OCI-LY7 (cell line): ENCODE measurements at regions not wholly inside any gene's neighbourhood (a gene's known extent, or its start where the extent isn't known, plus 50 kb on each side); places are given as distances from the start of the nearest gene placed in this dataset.

Source experiments
- EZH2phosphoT487 ChIP-seq: fragments of 200-600 bp; sonication (generic); IDR thresholded peaks from 2 replicates; pipeline ENCODE4 v1.6.1; 2018; ENCODE audit warnings: low read depth, borderline replicate concordance, mild to moderate bottlenecking, mixed run types, antibody characterized with exemption, low read length, moderate library complexity, mixed read lengths
- TF ChIP-seq, protein P1 (sequence below): fragments of 200-600 bp; sonication (generic); conservative IDR thresholded peaks from 2 replicates; pipeline ENCODE4 v1.5.1; 2014; ENCODE audit warnings: mild to moderate bottlenecking, antibody characterized with exemption, low read length, moderate library complexity, mixed read lengths

DNA sequence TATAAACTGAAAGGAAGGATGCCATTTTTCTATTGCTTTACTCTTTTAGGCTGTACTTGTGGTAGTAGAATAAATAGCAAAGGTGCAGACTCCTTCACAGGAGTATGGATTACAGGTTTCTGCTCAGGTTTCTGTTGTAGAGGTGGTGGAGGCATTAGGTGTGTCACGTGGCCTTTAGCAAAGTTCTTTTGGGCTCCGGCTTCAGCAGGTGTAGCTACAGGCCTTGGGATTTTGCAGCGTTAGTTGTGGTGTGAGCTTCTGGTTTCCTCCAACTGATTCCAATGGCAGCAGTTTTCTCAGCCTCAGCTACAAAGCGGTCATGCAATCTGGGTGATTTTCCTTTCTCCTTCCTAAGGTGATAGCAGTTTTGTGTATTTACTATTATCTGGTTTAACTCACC lies 255.8 kb upstream of the GK2 start:
- TF ChIP-seq, protein P1, sequence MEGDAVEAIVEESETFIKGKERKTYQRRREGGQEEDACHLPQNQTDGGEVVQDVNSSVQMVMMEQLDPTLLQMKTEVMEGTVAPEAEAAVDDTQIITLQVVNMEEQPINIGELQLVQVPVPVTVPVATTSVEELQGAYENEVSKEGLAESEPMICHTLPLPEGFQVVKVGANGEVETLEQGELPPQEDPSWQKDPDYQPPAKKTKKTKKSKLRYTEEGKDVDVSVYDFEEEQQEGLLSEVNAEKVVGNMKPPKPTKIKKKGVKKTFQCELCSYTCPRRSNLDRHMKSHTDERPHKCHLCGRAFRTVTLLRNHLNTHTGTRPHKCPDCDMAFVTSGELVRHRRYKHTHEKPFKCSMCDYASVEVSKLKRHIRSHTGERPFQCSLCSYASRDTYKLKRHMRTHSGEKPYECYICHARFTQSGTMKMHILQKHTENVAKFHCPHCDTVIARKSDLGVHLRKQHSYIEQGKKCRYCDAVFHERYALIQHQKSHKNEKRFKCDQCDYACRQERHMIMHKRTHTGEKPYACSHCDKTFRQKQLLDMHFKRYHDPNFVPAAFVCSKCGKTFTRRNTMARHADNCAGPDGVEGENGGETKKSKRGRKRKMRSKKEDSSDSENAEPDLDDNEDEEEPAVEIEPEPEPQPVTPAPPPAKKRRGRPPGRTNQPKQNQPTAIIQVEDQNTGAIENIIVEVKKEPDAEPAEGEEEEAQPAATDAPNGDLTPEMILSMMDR = no peak
- no peak for TF ChIP-seq EZH2phosphoT487
